Skeletal muscle tissue (tissue), 3 donors: ENCODE measurements at regions not wholly inside any gene's neighbourhood (a gene's known extent, or its start where the extent isn't known, plus 50 kb on each side); places are given as distances from the start of the nearest gene placed in this dataset.

Experiments used
- H3K27ac ChIP-seq: one replicate; pipeline ENCODE4 v1.7.0; 2013; ENCODE audit warnings: mild to moderate bottlenecking, low read depth, low read length, inconsistent platforms
- H3K27me3 ChIP-seq, 3 donors: one replicate each; pipeline ENCODE4 v1.7.0; 2013; ENCODE audit warnings: low read length in 3 of 3; ENCODE audit not compliant: control insufficient read depth in 3 of 3, insufficient read depth in 3 of 3
- H3K36me3 ChIP-seq, 3 donors: one replicate each; pipeline ENCODE4 v1.7.0; 2013; ENCODE audit warnings: low read length in 3 of 3; ENCODE audit not compliant: control insufficient read depth in 3 of 3, insufficient read depth in 3 of 3
- H3K4me1 ChIP-seq, 3 donors: one replicate each; pipeline ENCODE4 v1.7.0; 2013; ENCODE audit warnings: low read length in 3 of 3, mild to moderate bottlenecking in 3 of 3; ENCODE audit not compliant: control insufficient read depth in 3 of 3, insufficient read depth in 3 of 3
- H3K4me3 ChIP-seq, 3 donors: one replicate each; pipeline ENCODE4 v1.7.0; 2013; ENCODE audit warnings: low read length in 3 of 3
- H3K9ac ChIP-seq, 3 donors: one replicate each; pipeline ENCODE4 v1.7.0; 2013; ENCODE audit warnings: low read length in 3 of 3, mild to moderate bottlenecking in 3 of 3, moderate library complexity in 2 of 3, low read depth in 1 of 3
- H3K9me3 ChIP-seq, 3 donors: one replicate each; pipeline ENCODE4 v1.7.0; 2013; ENCODE audit warnings: low read length in 3 of 3; ENCODE audit not compliant: control insufficient read depth in 3 of 3
- donor health status: Osteomylitis.

GRCh38 chr6:140907235-140907634 lies 1225.5 kb upstream of the GJE1 start:
- Histone ChIP-seq H3K4me3 (no peak overlapping the region), H3K4me1 (no peaks in the 10 kb centered on the region), H3K27ac (no peak overlapping the region), H3K9me3 (peaks cover 0 to 2% (median 0%) of the 10 kb centered on the region in 3 donors), H3K36me3 (no peaks in the 10 kb centered on the region), H3K9ac (no peak overlapping the region), H3K27me3 (no peaks in the 10 kb centered on the region)

GRCh38 chr6:140905724-140906123 lies 1227.0 kb upstream of the GJE1 start:
- peaks cover 5 to 8% (median 5%) of the 10 kb centered on the region in 3 donors for H3K9me3 ChIP-seq
- no peaks in the 10 kb centered on the region for H3K4me1 ChIP-seq
- H3K27ac ChIP-seq = no peak overlapping the region
- no peaks in the 10 kb centered on the region for H3K36me3 ChIP-seq
- H3K9ac ChIP-seq = no peak overlapping the region
- H3K4me3 ChIP-seq = no peak overlapping the region
- no peaks in the 10 kb centered on the region for H3K27me3 ChIP-seq

GRCh38 chr6:140905050-140905449 lies 1227.7 kb upstream of the GJE1 start:
- no peak overlapping the region for H3K27ac ChIP-seq
- no peaks in the 10 kb centered on the region for H3K4me1 ChIP-seq
- no peaks in the 10 kb centered on the region for H3K36me3 ChIP-seq
- no peak overlapping the region for H3K4me3 ChIP-seq
- H3K9ac ChIP-seq = no peak overlapping the region
- peaks cover 5 to 10% (median 5%) of the 10 kb centered on the region in 3 donors for H3K9me3 ChIP-seq
- no peaks in the 10 kb centered on the region for H3K27me3 ChIP-seq

DNA sequence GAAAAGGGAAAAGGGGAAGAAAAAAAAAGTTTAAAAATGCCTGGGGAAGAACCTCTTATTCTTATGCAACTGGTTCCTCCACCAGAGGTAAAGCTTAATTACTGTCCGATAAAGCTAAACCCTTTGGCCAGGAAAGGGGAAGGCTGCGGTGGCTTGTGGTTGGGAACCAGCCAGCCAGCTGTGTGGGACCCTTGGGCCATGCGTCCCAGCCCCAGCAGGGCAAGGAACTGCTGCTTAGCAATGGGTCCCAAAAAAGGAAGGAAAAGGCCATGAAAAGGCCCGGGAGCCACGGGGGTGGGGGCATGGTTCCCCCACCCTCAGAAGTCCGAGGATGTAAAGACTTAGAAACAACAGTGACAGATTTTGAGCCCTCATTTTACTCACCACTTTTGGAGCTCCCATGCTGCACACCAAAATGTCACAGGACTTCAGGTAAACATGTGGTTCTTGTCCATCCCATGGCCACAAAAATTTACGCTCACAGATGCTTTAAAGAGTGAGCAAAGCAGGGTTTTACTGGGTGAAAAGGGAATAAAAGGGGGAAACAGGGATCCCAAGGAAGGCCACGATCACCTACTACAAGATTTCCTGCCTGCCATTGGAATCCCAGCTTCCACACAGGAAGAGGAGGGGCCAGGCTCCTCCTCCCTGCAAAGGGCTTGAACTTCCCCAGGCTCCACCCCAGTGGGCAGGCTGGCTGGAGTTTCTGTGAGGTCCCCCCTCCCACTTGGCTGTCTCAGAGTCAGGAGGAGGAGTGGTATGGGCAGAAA lies 1234.7 kb upstream of the GJE1 start:
- H3K36me3 ChIP-seq = no peaks in the 10 kb centered on the region
- H3K4me3 ChIP-seq = no peak overlapping the region
- H3K27me3 ChIP-seq = no peaks in the 10 kb centered on the region
- H3K9me3 ChIP-seq = peaks cover 3 to 11% (median 5%) of the 10 kb centered on the region in 3 donors
- H3K27ac ChIP-seq = no peak overlapping the region
- no peaks in the 10 kb centered on the region for H3K4me1 ChIP-seq
- no peak overlapping the region for H3K9ac ChIP-seq

- H3K4me3 ChIP-seq = no peak overlapping the region
- no peaks in the 10 kb centered on the region for H3K36me3 ChIP-seq
- H3K9me3 ChIP-seq = peaks cover 3 to 11% (median 5%) of the 10 kb centered on the region in 3 donors
- no peak overlapping the region for H3K9ac ChIP-seq
- H3K27me3 ChIP-seq = no peaks in the 10 kb centered on the region
- no peak overlapping the region for H3K27ac ChIP-seq
- no peaks in the 10 kb centered on the region for H3K4me1 ChIP-seq
Measured at GRCh38 chr6:140897349-140897748, 1235.4 kb upstream of the GJE1 start.

DNA sequence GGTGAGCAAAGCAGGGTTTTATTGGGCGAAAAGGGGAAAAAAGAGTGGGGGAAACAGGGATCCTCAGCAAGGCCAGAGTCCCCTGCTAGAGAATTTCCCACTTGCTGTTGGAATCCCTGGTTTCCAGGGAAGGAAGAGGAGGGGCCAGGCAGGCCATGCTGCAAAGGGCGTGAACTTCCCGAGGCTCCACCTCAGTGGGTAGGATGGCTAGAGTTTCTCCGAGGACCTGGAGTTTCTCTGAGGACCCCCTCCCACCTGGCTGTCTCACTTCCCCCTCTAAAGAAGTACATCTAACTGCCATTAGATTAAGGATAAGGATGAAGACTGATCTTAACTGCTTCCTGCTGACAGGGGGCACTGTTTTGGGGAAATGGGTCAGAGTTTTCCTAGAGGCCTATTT lies 1239.3 kb upstream of the GJE1 start:
- no peaks in the 10 kb centered on the region for H3K27me3 ChIP-seq
- H3K27ac ChIP-seq = no peak overlapping the region
- H3K36me3 ChIP-seq = no peaks in the 10 kb centered on the region
- H3K9ac ChIP-seq = no peak overlapping the region
- no peaks in the 10 kb centered on the region for H3K4me1 ChIP-seq
- no peak overlapping the region for H3K4me3 ChIP-seq
- H3K9me3 ChIP-seq = peaks cover 0 to 2% (median 0%) of the 10 kb centered on the region in 3 donors

DNA sequence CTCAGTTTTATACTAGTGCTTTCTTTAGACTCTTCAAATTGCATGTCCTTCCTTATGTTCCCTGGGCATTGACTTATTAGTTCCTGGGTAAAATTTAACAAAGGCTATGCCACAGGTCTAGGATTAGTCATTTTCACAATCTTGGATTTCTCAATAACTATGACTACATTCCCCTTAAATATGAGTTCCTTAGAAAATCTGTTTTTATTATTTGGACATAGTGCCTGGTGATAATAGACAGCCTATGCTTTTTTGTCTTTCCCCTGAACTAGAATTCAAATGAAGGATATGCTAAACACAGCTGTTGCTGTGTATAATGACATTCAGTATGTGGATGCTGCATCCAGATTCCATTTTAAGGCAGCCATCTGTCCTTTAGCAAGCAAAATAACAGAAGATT lies 1252.8 kb upstream of the GJE1 start:
- H3K27ac ChIP-seq = no peak overlapping the region
- no peak overlapping the region for H3K9ac ChIP-seq
- H3K4me1 ChIP-seq = no peaks in the 10 kb centered on the region
- H3K9me3 ChIP-seq = no peaks in the 10 kb centered on the region
- no peaks in the 10 kb centered on the region for H3K36me3 ChIP-seq
- no peak overlapping the region for H3K4me3 ChIP-seq
- no peaks in the 10 kb centered on the region for H3K27me3 ChIP-seq

DNA sequence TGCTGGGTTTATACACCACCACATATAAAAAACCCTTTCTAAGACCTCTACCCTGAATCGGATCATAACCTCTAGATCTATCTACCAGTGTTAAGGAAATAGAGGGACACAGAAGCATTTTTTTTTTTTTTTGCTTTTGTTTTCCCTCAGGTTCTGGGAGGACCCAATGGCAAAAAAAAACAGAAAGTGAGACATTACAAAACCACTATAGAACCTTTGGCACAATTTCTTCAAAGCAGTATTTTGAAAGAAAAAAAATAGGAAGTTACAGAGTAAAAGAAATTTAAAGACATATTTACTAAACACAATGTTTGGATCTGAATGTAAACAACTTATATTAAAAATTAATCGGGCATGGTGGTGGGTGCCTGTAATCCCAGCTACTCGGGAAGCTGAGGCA lies 1258.7 kb upstream of the GJE1 start:
- H3K36me3 ChIP-seq = no peaks in the 10 kb centered on the region
- H3K9me3 ChIP-seq = no peaks in the 10 kb centered on the region
- H3K9ac ChIP-seq = no peak overlapping the region
- H3K27me3 ChIP-seq = no peaks in the 10 kb centered on the region
- no peak overlapping the region for H3K27ac ChIP-seq
- no peak overlapping the region for H3K4me3 ChIP-seq
- H3K4me1 ChIP-seq = no peaks in the 10 kb centered on the region

- no peaks in the 10 kb centered on the region for H3K9me3 ChIP-seq
Measured at GRCh38 chr6:140872885-140873284, 1259.8 kb upstream of the GJE1 start.

DNA sequence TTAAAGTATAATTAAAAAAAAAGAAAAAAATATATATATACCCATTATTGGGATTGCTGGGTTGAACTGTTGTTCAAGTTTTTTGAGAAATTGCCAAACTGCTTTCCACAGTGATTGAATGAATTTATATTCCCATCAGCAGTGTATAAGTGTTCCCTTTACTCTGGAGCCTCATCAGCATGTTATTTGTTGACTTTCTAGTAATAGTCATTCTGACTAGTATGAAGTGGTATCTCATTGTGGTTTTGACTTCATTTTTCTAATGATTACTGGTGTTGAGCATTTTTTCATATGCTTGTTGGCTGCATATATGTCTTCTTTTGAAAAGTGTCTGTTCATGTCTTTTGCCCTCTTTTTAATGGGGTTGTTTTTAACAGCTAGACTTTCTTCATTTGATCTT lies 1260.8 kb upstream of the GJE1 start:
- Histone ChIP-seq H3K4me1 (no peaks in the 10 kb centered on the region), H3K27me3 (no peaks in the 10 kb centered on the region), H3K4me3 (no peak overlapping the region), H3K27ac (no peak overlapping the region), H3K9ac (no peak overlapping the region), H3K36me3 (no peaks in the 10 kb centered on the region), H3K9me3 (no peaks in the 10 kb centered on the region)

More at GRCh38 chr6:140872885-140873284, 1259.8 kb upstream of the GJE1 start:
- Histone ChIP-seq H3K4me1 (no peaks in the 10 kb centered on the region), H3K9ac (no peak overlapping the region), H3K27ac (no peak overlapping the region), H3K4me3 (no peak overlapping the region), H3K36me3 (no peaks in the 10 kb centered on the region), H3K27me3 (no peaks in the 10 kb centered on the region)
